ENCODE measurements at regions not wholly inside any gene's neighbourhood (a gene's known extent, or its start where the extent isn't known, plus 50 kb on each side); places are given as distances from the start of the nearest gene placed in this dataset.

GRCh38 chr10:131429942-131430341 is 118.4 kb upstream of the TCERG1L start:
- no peaks in the 10 kb centered on the region for H3K9me3 Mint-ChIP-seq

GRCh38 chr10:131430716-131431412 is 119.3 kb upstream of the TCERG1L start:
- no peak for TF ChIP-seq CTCF (IDR thresholded peaks at IDR 0.05)
- H3K27ac Mint-ChIP-seq: no peak overlapping the region
- no peaks in the 10 kb centered on the region for H3K4me1 Mint-ChIP-seq
- 88% methylated on average over 15 of the region's 16 CpGs for WGBS (ENCODE audit: insufficient coverage)
- no peaks in the 10 kb centered on the region for H3K36me3 Mint-ChIP-seq
- H3K9me3 ChIP-seq (ENCODE audit: control insufficient read depth, insufficient read depth, low read length): no peaks in the 10 kb centered on the region
- no peak overlapping the region for H3K4me3 Mint-ChIP-seq
- H3K27ac ChIP-seq (ENCODE audit: low read length): no peak overlapping the region
- DNase-seq (no peak), ATAC-seq (no peak)
- no peak overlapping the region for H3K4me3 ChIP-seq (ENCODE audit: low read length)
- no peaks in the 10 kb centered on the region for H3K9me3 Mint-ChIP-seq
- peaks cover 7 to 19% of the 10 kb centered on the region in 2 donors for H3K27me3 Mint-ChIP-seq (ENCODE audit: low read depth in 2 of 2)
- no peaks in the 10 kb centered on the region for H3K4me1 ChIP-seq (ENCODE audit: control insufficient read depth, insufficient read depth, low read length)
- intact Hi-C loops (cut with micrococcal nuclease): no loop called here
- H3K36me3 ChIP-seq (ENCODE audit: control insufficient read depth, insufficient read depth, low read length): no peaks in the 10 kb centered on the region
- H3K27me3 ChIP-seq (ENCODE audit: control insufficient read depth, insufficient read depth, low read length): no peaks in the 10 kb centered on the region

More at GRCh38 chr10:131429942-131430341, 118.4 kb upstream of the TCERG1L start:
- TF ChIP-seq CTCF (IDR thresholded peaks at IDR 0.05): no peak
- WGBS (ENCODE audit: insufficient coverage): 82% methylated on average over 14 of the region's 14 CpGs
- Mint-ChIP-seq H3K4me1 (no peaks in the 10 kb centered on the region), H3K27me3 (ENCODE audit: low read depth in 2 of 2) (peaks cover 7 to 19% of the 10 kb centered on the region in 2 donors), H3K4me3 (no peak overlapping the region), H3K27ac (no peak overlapping the region), H3K36me3 (no peaks in the 10 kb centered on the region)
- no peaks in the 10 kb centered on the region for H3K36me3 ChIP-seq (ENCODE audit: control insufficient read depth, insufficient read depth, low read length)
- no peak for DNase-seq
- ATAC-seq: no peak
- H3K27me3 ChIP-seq (ENCODE audit: control insufficient read depth, insufficient read depth, low read length): no peaks in the 10 kb centered on the region
- H3K4me1 ChIP-seq (ENCODE audit: control insufficient read depth, insufficient read depth, low read length): no peaks in the 10 kb centered on the region
- no peak overlapping the region for H3K4me3 ChIP-seq (ENCODE audit: low read length)
- no peak overlapping the region for H3K27ac ChIP-seq (ENCODE audit: low read length)
- H3K9me3 ChIP-seq (ENCODE audit: control insufficient read depth, insufficient read depth, low read length): no peaks in the 10 kb centered on the region
- intact Hi-C loops (cut with micrococcal nuclease): no loop called here

GRCh38 chr10:131431533-131431932 is 120.0 kb upstream of the TCERG1L start:
- no peaks in the 10 kb centered on the region for H3K27me3 ChIP-seq (ENCODE audit: control insufficient read depth, insufficient read depth, low read length)
- intact Hi-C loops (cut with micrococcal nuclease): no loop called here
- Mint-ChIP-seq H3K4me1 (no peaks in the 10 kb centered on the region), H3K9me3 (no peaks in the 10 kb centered on the region), H3K27me3 (ENCODE audit: low read depth in 2 of 2) (peaks cover 7 to 19% of the 10 kb centered on the region in 2 donors), H3K4me3 (no peak overlapping the region), H3K36me3 (no peaks in the 10 kb centered on the region), H3K27ac (no peak overlapping the region)
- no peak for TF ChIP-seq CTCF (IDR thresholded peaks at IDR 0.05)
- H3K4me3 ChIP-seq (ENCODE audit: low read length): no peak overlapping the region
- no peaks in the 10 kb centered on the region for H3K4me1 ChIP-seq (ENCODE audit: control insufficient read depth, insufficient read depth, low read length)
- ATAC-seq (no peak), DNase-seq (no peak)
- WGBS (ENCODE audit: insufficient coverage): 72% methylated on average over 7 of the region's 7 CpGs
- no peaks in the 10 kb centered on the region for H3K9me3 ChIP-seq (ENCODE audit: control insufficient read depth, insufficient read depth, low read length)
- H3K27ac ChIP-seq (ENCODE audit: low read length): no peak overlapping the region
- H3K36me3 ChIP-seq (ENCODE audit: control insufficient read depth, insufficient read depth, low read length): no peaks in the 10 kb centered on the region

Measured in natural killer cell (primary cell).